HEK293 (cell line): ENCODE measurements at regions not wholly inside any gene's neighbourhood (a gene's known extent, or its start where the extent isn't known, plus 50 kb on each side); places are given as distances from the start of the nearest gene placed in this dataset.

Experiments
- CTCF ChIA-PET: fragments of 350-600 bp; formaldehyde crosslinking; extraction: SDS; loops from one replicate; lab custom pipeline; 2021; ENCODE audit warnings: antibody characterized with exemption; lab: Yijun Ruan, JAX
- POLR2A ChIA-PET: fragments of 300-600 bp; formaldehyde crosslinking; extraction: SDS; loops from one replicate; lab custom pipeline; 2020; ENCODE audit warnings: antibody characterized with exemption, inconsistent platforms; lab: Yijun Ruan, JAX
- H3K27ac ChIP-seq: fragments of 200-500 bp; sonication (Bioruptor generic); 2 replicates; pipeline ENCODE4 v1.5.1; 2014; ENCODE audit warnings: low read depth, low read length, control low read depth, inconsistent platforms; ENCODE audit errors: extremely low read depth
- H3K36me3 ChIP-seq, 2 experiments: fragments of 200-500 bp in 1 of 2; sonication (Bioruptor generic) in 1 of 2; 1 replicate in 1 of 2; 2 replicates in 1 of 2; pipeline ENCODE4 v1.5.1; 2014 to 2017; ENCODE audit warnings: inconsistent platforms in 2 of 2, low read length in 2 of 2; ENCODE audit not compliant: control insufficient read depth in 2 of 2, insufficient read depth in 1 of 2
- H3K4me1 ChIP-seq: fragments of 200-500 bp; sonication (Bioruptor generic); 2 replicates; pipeline ENCODE4 v1.5.1; 2014; ENCODE audit warnings: mild to moderate bottlenecking, low read length, inconsistent platforms; ENCODE audit not compliant: control insufficient read depth, insufficient read depth
- H3K4me3 ChIP-seq: 2 replicates; pipeline ENCODE4 v1.5.1; 2011; ENCODE audit warnings: low read depth, mild to moderate bottlenecking, control low read depth, low read length, moderate library complexity
- H3K9me3 ChIP-seq: fragments of 200-500 bp; sonication (Bioruptor generic); 2 replicates; pipeline ENCODE4 v1.5.1; 2014; ENCODE audit warnings: low read depth, low read length, inconsistent platforms; ENCODE audit not compliant: control insufficient read depth, insufficient read depth
- AEBP2 ChIP-seq: fragments of 450-650 bp; formaldehyde crosslinking; IDR thresholded peaks from 2 replicates; pipeline ENCODE4 v1.5.1; 2016; ENCODE audit warnings: missing biosample characterization, missing genetic modification characterization, borderline replicate concordance
- EGR2 ChIP-seq: fragments of 450-650 bp; formaldehyde crosslinking; IDR thresholded peaks from 2 replicates; pipeline ENCODE4 v1.5.1; 2016; ENCODE audit warnings: low read depth, missing biosample characterization, missing genetic modification characterization
- ZBTB11 ChIP-seq: fragments of 450-650 bp; formaldehyde crosslinking; conservative IDR thresholded peaks from 2 replicates; pipeline ENCODE4 v1.5.1; 2016; ENCODE audit warnings: low read depth, missing biosample characterization, missing genetic modification characterization
- ZBTB48 ChIP-seq: fragments of 450-650 bp; formaldehyde crosslinking; IDR thresholded peaks from 2 replicates; pipeline ENCODE4 v1.5.1; 2016; ENCODE audit warnings: missing biosample characterization, missing genetic modification characterization
- ZBTB7A ChIP-seq: fragments of 450-650 bp; formaldehyde crosslinking; IDR thresholded peaks from 2 replicates; pipeline ENCODE4 v1.5.1; 2016; ENCODE audit warnings: low read depth, missing biosample characterization, missing genetic modification characterization
- ZFP37 ChIP-seq: fragments of 450-650 bp; formaldehyde crosslinking; IDR thresholded peaks from 2 replicates; pipeline ENCODE4 v1.5.1; 2016; ENCODE audit warnings: missing biosample characterization, missing genetic modification characterization
- ZNF10 ChIP-seq: fragments of 450-650 bp; formaldehyde crosslinking; IDR thresholded peaks from 2 replicates; pipeline ENCODE4 v1.5.1; 2017; ENCODE audit warnings: missing biosample characterization, missing genetic modification characterization
- ZNF146 ChIP-seq: fragments of 450-650 bp; formaldehyde crosslinking; IDR thresholded peaks from 2 replicates; pipeline ENCODE4 v1.5.1; 2016; ENCODE audit warnings: missing biosample characterization, missing genetic modification characterization
- ZNF214 ChIP-seq: fragments of 450-650 bp; formaldehyde crosslinking; IDR thresholded peaks from 2 replicates; pipeline ENCODE4 v1.5.1; 2017; ENCODE audit warnings: missing biosample characterization, mild to moderate bottlenecking, missing genetic modification characterization, borderline replicate concordance
- ZNF221 ChIP-seq: fragments of 450-650 bp; formaldehyde crosslinking; IDR thresholded peaks from 2 replicates; pipeline ENCODE4 v1.5.1; 2017; ENCODE audit warnings: missing biosample characterization, missing genetic modification characterization, borderline replicate concordance
- ZNF311 ChIP-seq: fragments of 450-650 bp; formaldehyde crosslinking; IDR thresholded peaks from 2 replicates; pipeline ENCODE4 v1.5.1; 2017; ENCODE audit warnings: missing biosample characterization, missing genetic modification characterization, borderline replicate concordance
- ZNF423 ChIP-seq: fragments of 450-650 bp; formaldehyde crosslinking; IDR thresholded peaks from 2 replicates; pipeline ENCODE4 v1.5.1; 2016; ENCODE audit warnings: missing biosample characterization, missing genetic modification characterization
- ZNF48 ChIP-seq: fragments of 450-650 bp; formaldehyde crosslinking; IDR thresholded peaks from 2 replicates; pipeline ENCODE4 v1.5.1; 2016; ENCODE audit warnings: missing biosample characterization, missing genetic modification characterization
- ZNF501 ChIP-seq: fragments of 450-650 bp; formaldehyde crosslinking; IDR thresholded peaks from 2 replicates; pipeline ENCODE4 v1.5.1; 2016; ENCODE audit warnings: missing biosample characterization, missing genetic modification characterization
- ZNF544 ChIP-seq: fragments of 450-650 bp; formaldehyde crosslinking; IDR thresholded peaks from 2 replicates; pipeline ENCODE4 v1.5.0; 2017; ENCODE audit warnings: missing biosample characterization, missing genetic modification characterization
- ZNF600 ChIP-seq: fragments of 450-650 bp; formaldehyde crosslinking; IDR thresholded peaks from 2 replicates; pipeline ENCODE4 v1.5.1; 2016; ENCODE audit warnings: missing biosample characterization, missing genetic modification characterization
- ZNF610 ChIP-seq: fragments of 450-650 bp; formaldehyde crosslinking; IDR thresholded peaks from 2 replicates; pipeline ENCODE4 v1.5.1; 2016; ENCODE audit warnings: missing biosample characterization, missing genetic modification characterization, borderline replicate concordance
- ZNF670 ChIP-seq: fragments of 450-650 bp; formaldehyde crosslinking; IDR thresholded peaks from 2 replicates; pipeline ENCODE4 v1.5.1; 2016; ENCODE audit warnings: missing biosample characterization, missing genetic modification characterization, low read depth
- ZNF704 ChIP-seq: fragments of 450-650 bp; formaldehyde crosslinking; IDR thresholded peaks from 2 replicates; pipeline ENCODE4 v1.5.1; 2016; ENCODE audit warnings: missing biosample characterization, missing genetic modification characterization
- ZNF791 ChIP-seq: fragments of 450-650 bp; formaldehyde crosslinking; IDR thresholded peaks from 2 replicates; pipeline ENCODE4 v1.5.1; 2016; ENCODE audit warnings: missing biosample characterization, missing genetic modification characterization
- ZXDB ChIP-seq: fragments of 450-650 bp; formaldehyde crosslinking; IDR thresholded peaks from 2 replicates; pipeline ENCODE4 v1.5.1; 2016; ENCODE audit warnings: missing biosample characterization, missing genetic modification characterization
- TF ChIP-seq, protein P1 (sequence below): fragments of 450-650 bp; formaldehyde crosslinking; IDR thresholded peaks from 2 replicates; pipeline ENCODE4 v1.5.1; 2016; ENCODE audit warnings: missing biosample characterization, missing genetic modification characterization
- TF ChIP-seq, protein P2 (sequence below): fragments of 450-650 bp; formaldehyde crosslinking; IDR thresholded peaks from 2 replicates; pipeline ENCODE4 v1.5.1; 2016; ENCODE audit warnings: missing biosample characterization, missing genetic modification characterization, borderline replicate concordance

GRCh38 chr5:145362266-145362665 lies 472.9 kb downstream of the PRELID2 start:
- Histone ChIP-seq H3K36me3 (no peaks in the 10 kb centered on the region), H3K9me3 (no peaks in the 10 kb centered on the region), H3K27ac (no peak overlapping the region), H3K4me3 (no peak overlapping the region), H3K4me1 (no peaks in the 10 kb centered on the region)
- TF ChIP-seq ZNF501 (tag by site-specific recombination) (no peak), ZNF311 (tag by site-specific recombination) (no peak), ZBTB11 (tag by site-specific recombination) (no peak), ZBTB7A (tag by site-specific recombination) (no peak), AEBP2 (tag by site-specific recombination) (no peak), ZNF600 (tag by site-specific recombination) (no peak), ZNF10 (tag by site-specific recombination) (no peak), EGR2 (tag by site-specific recombination) (no peak), ZNF610 (tag by site-specific recombination) (no peak), ZNF423 (tag by site-specific recombination) (no peak), ZBTB48 (tag by site-specific recombination) (no peak), ZNF791 (no peak), ZXDB (tag by site-specific recombination) (no peak), ZNF670 (no peak), ZFP37 (tag by site-specific recombination) (no peak)
- TF ChIP-seq, protein P1, sequence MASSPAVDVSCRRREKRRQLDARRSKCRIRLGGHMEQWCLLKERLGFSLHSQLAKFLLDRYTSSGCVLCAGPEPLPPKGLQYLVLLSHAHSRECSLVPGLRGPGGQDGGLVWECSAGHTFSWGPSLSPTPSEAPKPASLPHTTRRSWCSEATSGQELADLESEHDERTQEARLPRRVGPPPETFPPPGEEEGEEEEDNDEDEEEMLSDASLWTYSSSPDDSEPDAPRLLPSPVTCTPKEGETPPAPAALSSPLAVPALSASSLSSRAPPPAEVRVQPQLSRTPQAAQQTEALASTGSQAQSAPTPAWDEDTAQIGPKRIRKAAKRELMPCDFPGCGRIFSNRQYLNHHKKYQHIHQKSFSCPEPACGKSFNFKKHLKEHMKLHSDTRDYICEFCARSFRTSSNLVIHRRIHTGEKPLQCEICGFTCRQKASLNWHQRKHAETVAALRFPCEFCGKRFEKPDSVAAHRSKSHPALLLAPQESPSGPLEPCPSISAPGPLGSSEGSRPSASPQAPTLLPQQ (tag by site-specific recombination) = no peak
- CTCF ChIA-PET = no interaction called here
- POLR2A ChIA-PET = no interaction called here

DNA sequence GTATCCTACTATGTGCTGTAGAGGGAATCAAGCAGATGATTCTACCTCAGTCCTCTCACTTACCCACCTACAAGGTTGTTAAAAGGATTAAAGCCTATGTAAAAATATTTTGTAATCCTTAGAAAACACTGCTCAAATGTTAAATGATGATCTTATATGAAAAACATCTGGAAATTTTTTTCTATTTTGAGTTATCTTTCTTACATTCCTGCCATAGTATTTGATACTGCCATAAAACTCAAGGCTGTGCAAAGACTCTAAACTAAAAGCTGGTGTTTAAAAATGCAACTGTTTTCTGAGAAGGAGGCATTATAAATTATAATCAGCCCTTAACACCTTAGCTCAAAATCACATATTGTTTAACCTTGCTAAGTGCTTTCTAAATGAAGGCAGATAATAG lies 474.2 kb downstream of the PRELID2 start:
- H3K4me1 ChIP-seq = no peaks in the 10 kb centered on the region
- H3K9me3 ChIP-seq = no peaks in the 10 kb centered on the region
- POLR2A ChIA-PET = no interaction called here
- H3K4me3 ChIP-seq = no peak overlapping the region
- H3K27ac ChIP-seq = no peak overlapping the region
- CTCF ChIA-PET = interaction anchor here (0.6 to 0.9 kb wide), 3 partner anchors 14 to 1037 kb away, joined by 3 to 6 read pairs (median 5); no protein-coding TSS in a partner anchor
- H3K36me3 ChIP-seq = no peaks in the 10 kb centered on the region
- TF ChIP-seq, protein P2, sequence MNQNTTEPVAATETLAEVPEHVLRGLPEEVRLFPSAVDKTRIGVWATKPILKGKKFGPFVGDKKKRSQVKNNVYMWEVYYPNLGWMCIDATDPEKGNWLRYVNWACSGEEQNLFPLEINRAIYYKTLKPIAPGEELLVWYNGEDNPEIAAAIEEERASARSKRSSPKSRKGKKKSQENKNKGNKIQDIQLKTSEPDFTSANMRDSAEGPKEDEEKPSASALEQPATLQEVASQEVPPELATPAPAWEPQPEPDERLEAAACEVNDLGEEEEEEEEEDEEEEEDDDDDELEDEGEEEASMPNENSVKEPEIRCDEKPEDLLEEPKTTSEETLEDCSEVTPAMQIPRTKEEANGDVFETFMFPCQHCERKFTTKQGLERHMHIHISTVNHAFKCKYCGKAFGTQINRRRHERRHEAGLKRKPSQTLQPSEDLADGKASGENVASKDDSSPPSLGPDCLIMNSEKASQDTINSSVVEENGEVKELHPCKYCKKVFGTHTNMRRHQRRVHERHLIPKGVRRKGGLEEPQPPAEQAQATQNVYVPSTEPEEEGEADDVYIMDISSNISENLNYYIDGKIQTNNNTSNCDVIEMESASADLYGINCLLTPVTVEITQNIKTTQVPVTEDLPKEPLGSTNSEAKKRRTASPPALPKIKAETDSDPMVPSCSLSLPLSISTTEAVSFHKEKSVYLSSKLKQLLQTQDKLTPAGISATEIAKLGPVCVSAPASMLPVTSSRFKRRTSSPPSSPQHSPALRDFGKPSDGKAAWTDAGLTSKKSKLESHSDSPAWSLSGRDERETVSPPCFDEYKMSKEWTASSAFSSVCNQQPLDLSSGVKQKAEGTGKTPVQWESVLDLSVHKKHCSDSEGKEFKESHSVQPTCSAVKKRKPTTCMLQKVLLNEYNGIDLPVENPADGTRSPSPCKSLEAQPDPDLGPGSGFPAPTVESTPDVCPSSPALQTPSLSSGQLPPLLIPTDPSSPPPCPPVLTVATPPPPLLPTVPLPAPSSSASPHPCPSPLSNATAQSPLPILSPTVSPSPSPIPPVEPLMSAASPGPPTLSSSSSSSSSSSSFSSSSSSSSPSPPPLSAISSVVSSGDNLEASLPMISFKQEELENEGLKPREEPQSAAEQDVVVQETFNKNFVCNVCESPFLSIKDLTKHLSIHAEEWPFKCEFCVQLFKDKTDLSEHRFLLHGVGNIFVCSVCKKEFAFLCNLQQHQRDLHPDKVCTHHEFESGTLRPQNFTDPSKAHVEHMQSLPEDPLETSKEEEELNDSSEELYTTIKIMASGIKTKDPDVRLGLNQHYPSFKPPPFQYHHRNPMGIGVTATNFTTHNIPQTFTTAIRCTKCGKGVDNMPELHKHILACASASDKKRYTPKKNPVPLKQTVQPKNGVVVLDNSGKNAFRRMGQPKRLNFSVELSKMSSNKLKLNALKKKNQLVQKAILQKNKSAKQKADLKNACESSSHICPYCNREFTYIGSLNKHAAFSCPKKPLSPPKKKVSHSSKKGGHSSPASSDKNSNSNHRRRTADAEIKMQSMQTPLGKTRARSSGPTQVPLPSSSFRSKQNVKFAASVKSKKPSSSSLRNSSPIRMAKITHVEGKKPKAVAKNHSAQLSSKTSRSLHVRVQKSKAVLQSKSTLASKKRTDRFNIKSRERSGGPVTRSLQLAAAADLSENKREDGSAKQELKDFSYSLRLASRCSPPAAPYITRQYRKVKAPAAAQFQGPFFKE (tag by site-specific recombination) = no peak
- no peak for TF ChIP-seq ZXDB (tag by site-specific recombination)
- no peak for TF ChIP-seq ZNF48 (tag by site-specific recombination)
- TF ChIP-seq ZNF214 (tag by site-specific recombination) = no peak
- no peak for TF ChIP-seq ZNF146 (tag by site-specific recombination)
- TF ChIP-seq ZNF704 = no peak
- no peak for TF ChIP-seq ZNF544
- TF ChIP-seq ZNF221 (tag by site-specific recombination) = no peak
